ENCODE measurements at regions not wholly inside any gene's neighbourhood (a gene's known extent, or its start where the extent isn't known, plus 50 kb on each side); places are given as distances from the start of the nearest gene placed in this dataset.

GRCh38 chr3:153574445-153574844, 412.4 kb downstream of the RAP2B start:
- Histone ChIP-seq H3K27ac (no peak overlapping the region), H3K4me3 (no peak overlapping the region)

DNA sequence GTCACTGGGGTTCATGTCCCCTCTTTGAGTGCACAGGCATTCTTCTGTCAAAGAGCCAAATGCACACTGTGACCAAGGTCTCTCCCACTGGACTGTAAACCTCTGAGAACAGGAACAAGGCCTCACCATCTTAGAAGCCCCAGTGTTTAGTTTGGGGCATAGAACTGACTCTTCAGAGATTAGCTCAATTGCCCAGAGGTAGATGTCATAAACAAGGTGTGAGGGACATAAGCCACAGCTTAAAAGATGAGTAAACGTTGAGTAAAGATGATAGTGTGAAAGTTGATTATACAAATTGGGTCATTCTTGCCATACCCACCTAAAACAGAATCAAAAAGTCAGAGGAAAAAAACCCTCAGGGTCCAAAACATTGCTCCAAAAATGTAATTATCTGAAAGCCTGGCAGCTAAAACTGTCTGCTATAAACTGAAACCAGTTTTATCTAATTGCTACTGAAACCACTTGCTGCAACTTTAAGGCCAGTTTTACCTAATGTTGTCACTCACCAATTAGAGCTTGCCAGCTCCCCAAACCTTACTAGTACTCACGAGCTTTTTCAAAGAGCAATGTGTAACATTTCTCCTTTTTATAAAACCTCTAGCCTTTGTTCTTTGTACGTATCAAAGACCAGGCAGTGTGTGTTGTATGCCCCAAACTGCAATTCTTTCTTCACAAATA, 415.2 kb downstream of the RAP2B start:
- H3K4me3 ChIP-seq = no peak overlapping the region
- H3K27ac ChIP-seq = no peak overlapping the region

DNA sequence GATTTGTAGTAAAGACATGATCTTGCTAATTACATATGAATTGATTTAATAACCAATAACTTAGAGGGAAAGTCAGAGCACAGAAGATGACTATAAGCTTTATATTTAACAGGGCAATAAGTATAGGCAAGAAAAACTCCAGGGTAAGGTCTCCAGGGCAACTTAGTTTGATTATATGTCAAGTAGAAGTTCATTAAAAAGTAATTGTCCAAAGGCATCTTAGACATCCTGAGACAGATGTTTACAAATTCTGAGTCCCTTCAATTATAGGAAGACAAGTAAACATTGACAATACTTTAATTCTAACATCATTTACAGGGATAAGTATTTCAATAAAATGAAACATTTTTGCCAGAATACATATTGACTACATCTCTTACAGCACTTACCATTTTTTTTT, 416.0 kb downstream of the RAP2B start:
- H3K27ac ChIP-seq = no peak overlapping the region
- H3K4me3 ChIP-seq = no peak overlapping the region

DNA sequence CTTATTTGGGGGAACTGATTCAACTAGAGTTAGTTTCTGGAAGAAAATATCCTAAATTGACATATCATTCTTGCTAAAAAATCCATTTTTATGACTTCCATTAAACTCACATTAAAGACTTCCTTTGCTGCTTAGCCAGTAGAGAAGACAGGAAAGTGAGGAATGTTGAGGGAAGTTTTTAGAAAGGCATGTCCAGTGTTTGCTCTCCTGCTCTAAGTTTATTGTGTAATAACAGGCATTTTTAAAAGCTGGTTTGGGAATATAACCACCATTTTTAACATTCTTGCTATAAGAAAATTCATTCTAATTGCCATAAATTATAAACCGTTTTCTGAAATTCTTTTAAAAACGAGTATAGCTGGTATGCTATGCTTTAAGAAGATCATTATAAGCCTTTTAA, 428.0 kb downstream of the RAP2B start:
- Histone ChIP-seq H3K27ac (no peak overlapping the region), H3K4me3 (no peak overlapping the region)

- no peak overlapping the region for H3K27ac ChIP-seq
- no peak overlapping the region for H3K4me3 ChIP-seq
These were observed 429.7 kb downstream of the RAP2B start for GRCh38 chr3:153591561-153592245.

- Histone ChIP-seq H3K4me3 (no peak overlapping the region), H3K27ac (no peak overlapping the region)
These were observed 433.3 kb downstream of the RAP2B start for GRCh38 chr3:153595186-153595815.

DNA sequence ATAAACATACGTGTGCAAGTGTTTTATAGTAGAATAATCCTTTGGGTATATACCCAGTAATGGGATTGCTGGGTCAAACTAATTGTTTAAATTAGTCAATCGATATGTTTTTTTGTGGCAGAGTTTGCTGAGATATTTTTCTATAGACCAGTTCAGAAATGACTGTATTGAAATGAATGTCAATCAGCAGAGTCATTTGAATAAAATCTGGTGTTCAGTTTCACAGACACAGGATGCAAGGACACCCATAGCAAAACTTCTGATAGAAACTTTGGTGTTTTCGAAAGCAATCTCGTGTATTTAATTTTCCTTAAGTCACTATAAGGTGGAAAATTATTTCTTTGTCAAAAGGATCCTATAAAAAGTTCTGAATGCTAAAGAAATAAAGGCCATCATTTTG, 434.4 kb downstream of the RAP2B start:
- H3K4me3 ChIP-seq = no peak overlapping the region
- no peak overlapping the region for H3K27ac ChIP-seq

GRCh38 chr3:153599685-153600084, 437.7 kb downstream of the RAP2B start:
- Histone ChIP-seq H3K4me3 (no peak overlapping the region), H3K27ac (no peak overlapping the region)

DNA sequence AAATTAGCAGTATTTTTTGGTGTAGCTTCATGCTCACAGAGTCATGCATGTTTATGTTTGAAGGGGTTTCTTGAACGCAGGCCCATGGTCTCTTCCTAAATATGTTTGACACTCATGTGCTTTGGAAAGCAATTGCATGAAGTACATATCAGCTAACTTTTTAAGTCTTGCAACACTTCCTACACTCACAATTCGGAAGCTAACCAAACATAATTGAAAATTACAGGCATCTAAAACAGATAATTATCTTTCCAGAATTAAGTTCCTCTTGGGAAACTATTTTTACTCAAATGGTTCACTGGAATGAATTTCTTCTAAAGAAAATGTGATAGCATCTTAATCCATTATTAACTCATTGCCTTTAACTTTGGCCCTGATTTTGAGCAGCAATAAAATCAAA, 438.9 kb downstream of the RAP2B start:
- Histone ChIP-seq H3K4me3 (no peak overlapping the region), H3K27ac (peak overlapping the region in 1 of 21 experiments; percentile 3)

DNA sequence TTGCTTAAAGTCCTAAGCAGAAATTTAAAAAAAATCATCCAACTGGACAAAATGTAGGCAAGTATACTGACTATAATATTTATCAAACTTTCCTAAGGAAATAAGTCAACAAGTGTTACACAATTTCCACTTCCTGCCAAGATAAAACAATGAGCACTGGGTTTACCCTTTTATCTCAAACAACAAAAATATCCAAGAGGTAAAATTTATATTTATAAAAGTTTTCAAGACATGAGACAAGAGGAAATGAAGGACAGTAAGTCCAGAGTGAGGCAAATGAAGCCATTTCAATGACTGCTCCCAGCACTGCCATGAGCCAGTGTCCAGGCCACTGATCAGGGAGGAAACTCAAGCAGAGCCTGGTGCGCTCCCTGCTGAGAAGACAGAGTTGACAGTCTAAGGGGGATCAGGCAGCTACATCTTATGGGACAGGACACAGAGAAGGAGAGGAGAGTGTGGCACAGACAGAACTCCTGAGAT, 439.4 kb downstream of the RAP2B start:
- Histone ChIP-seq H3K4me3 (no peak overlapping the region), H3K27ac (peak overlapping the region in 3 of 21 experiments; percentile 3 to 38 (median 15))

DNA sequence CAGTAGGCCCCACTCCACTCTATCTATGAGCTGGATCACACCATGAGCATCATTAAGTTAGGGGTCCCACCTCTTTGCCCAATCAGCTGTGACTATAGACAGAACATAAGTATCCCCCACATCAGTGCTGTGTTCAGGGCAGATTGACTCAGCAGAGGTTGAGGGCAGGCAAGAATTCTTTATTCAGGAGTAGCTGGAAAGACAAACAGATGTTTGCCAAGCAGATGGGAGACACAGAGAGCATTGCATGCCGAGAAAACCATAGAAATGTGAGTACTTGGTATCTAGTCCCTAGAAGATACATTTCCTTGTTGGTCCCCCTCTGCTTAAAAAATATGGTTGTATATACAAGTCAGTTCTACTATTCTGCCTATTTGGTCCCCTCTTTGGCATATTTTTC, 440.8 kb downstream of the RAP2B start:
- Histone ChIP-seq H3K4me3 (no peak overlapping the region), H3K27ac (no peak overlapping the region)

DNA sequence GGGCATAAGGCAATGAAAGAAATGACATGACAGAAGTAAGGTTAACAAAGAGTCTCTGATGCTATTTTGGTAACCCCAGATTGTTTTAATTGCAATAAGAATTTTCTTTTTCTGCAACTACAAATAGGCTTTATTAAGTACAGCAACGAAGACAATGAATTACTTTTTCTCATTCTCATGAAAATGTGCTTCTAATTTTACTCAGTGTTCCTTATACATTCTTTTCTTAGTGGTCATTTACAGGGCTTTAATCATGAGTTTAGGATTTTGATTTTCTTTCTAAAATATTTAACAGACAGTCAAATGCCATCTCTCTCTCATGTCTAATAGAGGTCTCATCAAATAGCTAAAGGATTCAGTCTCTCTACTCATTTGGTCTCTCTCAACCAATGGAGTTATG, 452.1 kb downstream of the RAP2B start:
- Histone ChIP-seq H3K4me3 (no peak overlapping the region), H3K27ac (peak overlapping the region in 4 of 21 experiments; percentile 49 to 86 (median 66))

GRCh38 chr3:153614563-153614962, 452.5 kb downstream of the RAP2B start:
- peak overlapping the region in 7 of 21 experiments; percentile 25 to 86 (median 54) for H3K27ac ChIP-seq
- H3K4me3 ChIP-seq = no peak overlapping the region

GRCh38 chr3:153615863-153616262, 453.8 kb downstream of the RAP2B start:
- Histone ChIP-seq H3K27ac (peak overlapping the region in 2 of 21 experiments; percentile 78 to 86), H3K4me3 (no peak overlapping the region)

DNA sequence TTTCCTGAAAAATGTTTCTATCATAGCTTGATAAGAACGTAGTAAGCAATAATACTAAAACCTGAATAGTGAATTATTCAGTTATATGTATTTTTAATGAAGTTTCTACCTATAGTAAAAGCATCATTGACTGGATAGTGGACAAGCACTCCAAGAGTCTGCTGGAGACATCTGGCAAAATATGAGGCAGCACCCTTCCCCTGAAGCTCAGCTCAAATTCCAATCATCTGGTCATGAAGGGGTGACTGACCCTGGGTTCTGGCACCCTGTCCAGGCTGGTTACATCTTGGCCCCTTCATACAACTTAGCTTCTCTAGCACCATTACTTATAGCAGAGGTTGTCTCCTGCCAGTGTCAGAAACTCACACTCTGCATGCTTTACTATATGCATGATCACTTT, 455.4 kb downstream of the RAP2B start:
- Histone ChIP-seq H3K4me3 (no peak overlapping the region), H3K27ac (no peak overlapping the region)

DNA sequence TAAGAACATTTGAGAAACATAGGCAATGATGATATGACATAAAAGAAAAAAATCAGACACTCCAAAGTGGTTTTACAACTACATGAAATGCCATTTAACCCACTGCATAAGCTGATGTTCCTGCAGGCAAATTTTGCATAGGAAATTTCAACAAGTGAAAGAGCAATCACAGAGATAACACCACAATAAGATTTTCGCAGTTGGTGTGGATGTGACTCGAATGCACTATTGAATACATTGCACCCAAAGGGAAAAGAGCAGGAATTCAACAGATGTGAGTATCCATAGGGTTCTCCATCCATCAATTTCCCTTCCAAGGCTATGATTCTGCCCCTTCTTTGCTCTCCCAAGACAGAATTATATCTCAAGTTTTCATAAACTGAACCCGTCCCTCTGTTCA, 456.1 kb downstream of the RAP2B start:
- Histone ChIP-seq H3K27ac (no peak overlapping the region), H3K4me3 (no peak overlapping the region)

DNA sequence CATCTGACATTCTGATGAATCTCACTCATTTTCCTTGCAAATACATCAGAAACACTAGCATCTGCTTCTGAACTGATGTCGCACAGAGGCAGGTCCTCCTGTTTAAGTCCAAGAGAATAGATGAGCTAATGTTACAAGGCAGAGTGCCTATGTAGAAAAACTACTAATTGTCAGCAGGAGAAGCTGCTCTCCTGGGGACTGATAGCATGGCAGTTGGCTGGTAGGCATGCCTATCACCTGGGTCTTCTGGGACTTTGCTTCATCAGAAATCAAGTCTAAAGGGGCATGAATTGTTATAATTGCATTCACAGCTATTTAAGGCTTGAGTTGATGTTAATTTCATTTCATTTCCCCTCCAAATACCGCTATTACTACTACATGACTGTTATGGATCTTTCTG, 457.2 kb downstream of the RAP2B start:
- Histone ChIP-seq H3K4me3 (no peak overlapping the region), H3K27ac (no peak overlapping the region)

DNA sequence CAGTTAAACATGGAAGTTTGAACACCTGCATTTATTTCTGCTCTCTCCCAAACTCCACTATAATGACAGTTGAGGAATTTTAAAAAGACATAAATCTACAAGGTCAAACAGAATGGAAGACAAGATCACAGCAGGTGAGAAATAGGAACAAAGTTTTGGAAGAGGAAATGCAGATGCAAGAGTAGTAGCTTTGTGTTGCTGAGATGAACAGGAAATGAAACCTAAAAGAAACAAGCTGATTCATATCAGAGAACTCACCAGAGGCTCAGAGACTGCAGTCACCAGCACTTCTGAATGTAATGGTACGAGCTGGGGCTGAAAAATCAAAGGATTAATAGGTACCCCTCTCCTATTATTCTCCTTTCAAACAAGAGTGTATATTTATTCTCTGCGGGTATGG, 459.9 kb downstream of the RAP2B start:
- peak overlapping the region in 3 of 21 experiments; percentile 19 to 67 (median 56) for H3K27ac ChIP-seq
- no peak overlapping the region for H3K4me3 ChIP-seq

GRCh38 chr3:153623834-153624233, 461.8 kb downstream of the RAP2B start:
- Histone ChIP-seq H3K4me3 (no peak overlapping the region), H3K27ac (peak overlapping the region in 2 of 21 experiments; percentile 27 to 34)

GRCh38 chr3:153624310-153625030, 462.4 kb downstream of the RAP2B start:
- Histone ChIP-seq H3K4me3 (no peak overlapping the region), H3K27ac (peak overlapping the region in 3 of 21 experiments; percentile 4 to 27 (median 27))
